A673 (cell line): ENCODE measurements at regions not wholly inside any gene's neighbourhood (a gene's known extent, or its start where the extent isn't known, plus 50 kb on each side); places are given as distances from the start of the nearest gene placed in this dataset.

ENCODE experiments used
- BruUV-seq: library from RNA; stranded (reverse); fragments of 400-500 nt; replicated peaks from 2 replicates; lab custom pipeline; 2021; lab: Mats Ljungman, UMichigan
- CTCF ChIA-PET: fragments of 300-600 bp; sonication (Branson Sonifier 250); formaldehyde crosslinking; loops from one replicate; lab custom pipeline; 2022; ENCODE audit warnings: antibody characterized with exemption; lab: Charles Lee
- POLR2A ChIA-PET: fragments of 300-600 bp; sonication (Branson Sonifier 250); formaldehyde crosslinking; loops from one replicate; lab custom pipeline; 2022; ENCODE audit warnings: antibody characterized with exemption; ENCODE audit not compliant: low non-redundant PET; lab: Charles Lee
- DNase-seq: peaks from one replicate; pipeline ENCODE4 v3.0.0-alpha.2; 2015; ENCODE audit warnings: low spot score
- H3K27ac ChIP-seq: fragments of 200-600 bp; sonication (generic); 2 replicates; pipeline ENCODE4 v1.5.1; 2016; ENCODE audit warnings: mixed run types, low read depth, mild to moderate bottlenecking, mixed read lengths, antibody characterized with exemption, low read length; ENCODE audit not compliant: poor library complexity, severe bottlenecking
- H3K27me3 ChIP-seq: fragments of 200-600 bp; sonication (generic); replicated peaks from 2 replicates; pipeline ENCODE4 v1.6.1; 2017; ENCODE audit warnings: mixed run types, low read depth, mild to moderate bottlenecking, mixed read lengths, antibody characterized with exemption, low read length; ENCODE audit not compliant: insufficient read depth, poor library complexity
- H3K36me3 ChIP-seq: fragments of 200-600 bp; sonication (generic); 2 replicates; pipeline ENCODE4 v1.6.1; 2016; ENCODE audit warnings: mixed run types, mild to moderate bottlenecking, mixed read lengths, antibody characterized with exemption, low read length; ENCODE audit not compliant: insufficient read depth, poor library complexity, severe bottlenecking
- H3K4me1 ChIP-seq: fragments of 200-600 bp; sonication (generic); 2 replicates; pipeline ENCODE4 v1.6.1; 2017; ENCODE audit warnings: mixed run types, mild to moderate bottlenecking, mixed read lengths, antibody characterized with exemption, low read length; ENCODE audit not compliant: insufficient read depth, poor library complexity, severe bottlenecking
- H3K4me3 ChIP-seq: fragments of 200-600 bp; sonication (generic); 2 replicates; pipeline ENCODE4 v1.5.1; 2016; ENCODE audit warnings: low read depth, mixed run types, mild to moderate bottlenecking, mixed read lengths, low read length; ENCODE audit not compliant: poor library complexity, severe bottlenecking
- H3K9me3 ChIP-seq: fragments of 200-600 bp; sonication (generic); 2 replicates; pipeline ENCODE4 v1.6.1; 2016; ENCODE audit warnings: mixed run types, low read depth, mild to moderate bottlenecking, mixed read lengths, antibody characterized with exemption, low read length; ENCODE audit not compliant: poor library complexity, severe bottlenecking
- EZH2 ChIP-seq: fragments of 200-600 bp; sonication (generic); IDR thresholded peaks from 2 replicates; pipeline ENCODE4 v1.6.1; 2017; ENCODE audit warnings: borderline replicate concordance, low read depth, mild to moderate bottlenecking, mixed read lengths, antibody characterized with exemption, low read length; ENCODE audit not compliant: poor library complexity, severe bottlenecking
- intact Hi-C: fragments of 100-400 bp; cut with micrococcal nuclease; formaldehyde crosslinking; loops from one replicate; pipeline ENCODE4 v1.10.0; 2022; ENCODE audit not compliant: unreplicated experiment
- TF ChIP-seq, protein P1 (sequence below): fragments of 300-800, 200-600 bp; sonication (generic); conservative IDR thresholded peaks from 2 replicates; pipeline ENCODE4 v1.5.1; 2017; ENCODE audit warnings: low read depth, mild to moderate bottlenecking, antibody characterized with exemption, low read length, moderate library complexity, mixed read lengths

DNA sequence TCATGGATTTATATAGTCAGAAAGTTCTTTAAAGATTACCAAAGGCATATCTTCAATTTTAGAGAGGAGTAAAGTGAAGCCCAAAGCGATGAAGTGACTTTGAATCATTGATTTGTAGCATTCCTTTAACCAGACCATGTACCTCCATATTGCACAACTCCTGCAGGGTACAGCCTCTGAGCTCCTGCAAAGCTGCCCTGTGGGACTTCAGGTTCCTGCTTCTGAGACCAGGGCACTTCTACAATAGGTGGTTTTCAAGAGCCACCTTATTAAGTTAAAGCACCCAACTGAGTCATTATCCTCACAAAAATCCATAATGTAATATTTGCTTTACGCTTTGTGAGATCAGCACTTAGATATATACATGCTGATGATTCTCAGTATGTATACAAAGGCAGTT lies 270.7 kb upstream of the RGS17 start:
- no peaks in the 10 kb centered on the region for H3K36me3 ChIP-seq
- ChIA-PET POLR2A (no interaction called here), CTCF (no interaction called here)
- no peak overlapping the region for H3K4me3 ChIP-seq
- BruUV-seq: no TSS peak
- H3K27ac ChIP-seq: no peak overlapping the region
- intact Hi-C loops: no loop called here
- DNase-seq: no peak
- no peaks in the 10 kb centered on the region for H3K27me3 ChIP-seq
- no peaks in the 10 kb centered on the region for H3K9me3 ChIP-seq
- no peaks in the 10 kb centered on the region for H3K4me1 ChIP-seq
- TF ChIP-seq, protein P1, sequence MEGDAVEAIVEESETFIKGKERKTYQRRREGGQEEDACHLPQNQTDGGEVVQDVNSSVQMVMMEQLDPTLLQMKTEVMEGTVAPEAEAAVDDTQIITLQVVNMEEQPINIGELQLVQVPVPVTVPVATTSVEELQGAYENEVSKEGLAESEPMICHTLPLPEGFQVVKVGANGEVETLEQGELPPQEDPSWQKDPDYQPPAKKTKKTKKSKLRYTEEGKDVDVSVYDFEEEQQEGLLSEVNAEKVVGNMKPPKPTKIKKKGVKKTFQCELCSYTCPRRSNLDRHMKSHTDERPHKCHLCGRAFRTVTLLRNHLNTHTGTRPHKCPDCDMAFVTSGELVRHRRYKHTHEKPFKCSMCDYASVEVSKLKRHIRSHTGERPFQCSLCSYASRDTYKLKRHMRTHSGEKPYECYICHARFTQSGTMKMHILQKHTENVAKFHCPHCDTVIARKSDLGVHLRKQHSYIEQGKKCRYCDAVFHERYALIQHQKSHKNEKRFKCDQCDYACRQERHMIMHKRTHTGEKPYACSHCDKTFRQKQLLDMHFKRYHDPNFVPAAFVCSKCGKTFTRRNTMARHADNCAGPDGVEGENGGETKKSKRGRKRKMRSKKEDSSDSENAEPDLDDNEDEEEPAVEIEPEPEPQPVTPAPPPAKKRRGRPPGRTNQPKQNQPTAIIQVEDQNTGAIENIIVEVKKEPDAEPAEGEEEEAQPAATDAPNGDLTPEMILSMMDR: no peak
- TF ChIP-seq EZH2: no peak

DNA sequence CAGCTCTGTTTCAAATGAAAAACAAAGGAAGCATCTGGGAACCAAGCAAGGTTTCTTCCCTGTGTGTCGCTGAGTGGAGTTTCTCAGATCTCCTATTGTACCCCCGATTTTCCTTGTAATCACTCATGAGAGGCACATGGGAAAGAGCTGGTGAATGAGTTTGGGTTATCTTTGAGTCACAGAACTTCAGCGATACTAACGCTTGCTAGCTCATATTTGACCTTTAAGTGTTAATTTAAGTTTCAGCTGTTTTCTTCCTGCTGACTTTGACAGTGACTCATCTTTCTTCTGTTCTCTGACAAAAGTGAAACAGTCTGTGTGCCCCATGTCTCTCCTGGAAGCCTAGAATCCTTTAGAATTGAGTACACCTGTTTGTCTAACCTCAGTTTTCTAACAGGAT lies 261.1 kb upstream of the RGS17 start:
- intact Hi-C loops: no loop called here
- ChIA-PET POLR2A (no interaction called here), CTCF (interaction anchor here (0.6 kb wide), 1 partner anchor 368 kb away, joined by 4 read pairs; no protein-coding TSS in a partner anchor)
- H3K4me3 ChIP-seq: no peak overlapping the region
- no peak overlapping the region for H3K27ac ChIP-seq
- peak; percentile 27 for DNase-seq
- H3K4me1 ChIP-seq: peaks cover 8% of the 10 kb centered on the region
- no peak for TF ChIP-seq EZH2
- TF ChIP-seq, protein P1: no peak
- H3K36me3 ChIP-seq: no peaks in the 10 kb centered on the region
- BruUV-seq: no TSS peak
- H3K9me3 ChIP-seq: no peaks in the 10 kb centered on the region
- H3K27me3 ChIP-seq: no peaks in the 10 kb centered on the region

DNA sequence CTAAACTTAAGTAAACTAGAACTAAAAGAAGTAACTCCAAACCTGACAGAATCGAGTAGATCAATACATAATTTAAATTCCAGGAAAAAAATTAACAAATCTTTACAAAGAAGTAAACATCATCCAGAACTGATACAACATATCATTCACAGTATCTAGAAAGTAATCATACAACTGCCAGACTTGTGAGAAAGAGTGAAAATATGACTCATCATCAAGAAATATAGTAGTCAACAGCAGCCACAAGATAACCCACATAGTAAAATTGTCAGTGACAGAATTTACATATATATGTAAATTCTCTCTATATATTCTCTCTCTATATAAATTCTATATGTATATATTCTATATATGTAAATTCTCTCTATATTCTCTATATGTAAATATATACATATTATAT lies 242.8 kb upstream of the RGS17 start:
- Histone ChIP-seq H3K4me1 (no peaks in the 10 kb centered on the region), H3K9me3 (no peaks in the 10 kb centered on the region), H3K36me3 (no peaks in the 10 kb centered on the region), H3K27ac (no peak overlapping the region), H3K4me3 (no peak overlapping the region), H3K27me3 (no peaks in the 10 kb centered on the region)
- BruUV-seq: no TSS peak
- ChIA-PET POLR2A (no interaction called here), CTCF (no interaction called here)
- TF ChIP-seq, protein P1: no peak
- no peak for TF ChIP-seq EZH2
- DNase-seq: no peak
- intact Hi-C loops: no loop called here
